Stomach (tissue), 4 donors: ENCODE measurements at regions not wholly inside any gene's neighbourhood (a gene's known extent, or its start where the extent isn't known, plus 50 kb on each side); places are given as distances from the start of the nearest gene placed in this dataset.

Experiments used
- CTCF ChIP-seq, 7 experiments: fragments of 450-650 bp in 4 of 7; fragments of 200-600 bp in 3 of 7; sonication (generic) in 3 of 7; IDR thresholded peaks; one replicate each; pipeline ENCODE4 v1.5.1; 2016 to 2019; ENCODE audit warnings: antibody characterized with exemption in 7 of 7, control low read depth in 2 of 7, mild to moderate bottlenecking in 1 of 7
- EP300 ChIP-seq: sonication (generic); formaldehyde crosslinking; IDR thresholded peaks from one replicate; pipeline ENCODE4 v1.6.1; 2017; ENCODE audit warnings: antibody characterized with exemption
- POLR2A ChIP-seq, 4 donors: fragments of 450-650 bp; IDR thresholded peaks; one replicate each; pipeline ENCODE4 v1.6.1; 2016; ENCODE audit warnings: antibody characterized with exemption in 4 of 4, control low read depth in 2 of 4, mild to moderate bottlenecking in 1 of 4, moderate library complexity in 1 of 4
- POLR2AphosphoS5 ChIP-seq, 3 donors: sonication (generic); formaldehyde crosslinking; IDR thresholded peaks; one replicate each; pipeline ENCODE4 v1.6.1; 2016; ENCODE audit warnings: antibody characterized with exemption in 3 of 3

- TF ChIP-seq CTCF (IDR thresholded peaks at IDR 0.05) (no peak), EP300 (no peak), POLR2AphosphoS5 (IDR thresholded peaks at IDR 0.05) (no peak), POLR2A (IDR thresholded peaks at IDR 0.05) (no peak)
Observed at GRCh38 chr1:229089586-229090208, 181.2 kb upstream of the RAB4A start.
